ENCODE measurements at regions not wholly inside any gene's neighbourhood (a gene's known extent, or its start where the extent isn't known, plus 50 kb on each side); places are given as distances from the start of the nearest gene placed in this dataset.
"Not testable (repeated sequence)": the region's sequence is repeated elsewhere in the genome, so short reads cannot be mapped to it uniquely, and the experiment has no call there.

DNA sequence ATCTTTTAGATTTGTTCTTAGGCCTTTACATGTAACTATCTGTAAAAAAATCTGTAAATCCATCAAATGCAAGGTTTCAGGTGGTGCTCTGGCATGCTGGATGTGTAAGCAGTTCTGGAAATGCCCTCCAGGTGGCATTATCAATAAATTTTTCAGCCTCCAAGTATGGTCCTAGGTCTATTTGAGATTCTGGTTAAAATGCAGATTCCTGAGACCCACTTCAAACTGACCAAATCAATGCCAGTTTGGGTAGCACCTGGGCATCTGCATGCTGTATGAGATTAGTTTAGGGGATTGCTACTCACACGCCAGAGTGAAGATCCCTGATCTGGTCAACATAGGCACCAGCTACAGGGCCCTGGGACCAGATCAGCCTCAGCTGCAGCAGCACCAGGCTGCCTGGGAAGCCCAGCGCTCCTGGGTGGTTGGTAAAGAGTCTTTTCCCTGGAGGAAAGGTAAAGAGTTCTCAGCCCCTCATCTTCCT, 507.3 kb upstream of the CITED2 start:
- no peak overlapping the region for H3K27ac ChIP-seq (ENCODE audit: low read depth, low read length)

GRCh38 chr6:139881236-139881635, 506.8 kb upstream of the CITED2 start:
- no peaks in the 10 kb centered on the region for H3K9me3 ChIP-seq (ENCODE audit: control insufficient read depth, insufficient read depth, low read depth, low read length)
- H3K9ac ChIP-seq (ENCODE audit: low read length) = no peak overlapping the region
- H3K4me3 ChIP-seq (ENCODE audit: low read depth, low read length) = no peak overlapping the region
- no peaks in the 10 kb centered on the region for H3K27me3 ChIP-seq (ENCODE audit: control insufficient read depth, insufficient read depth, low read length)
- no peak overlapping the region for H3K27ac ChIP-seq (ENCODE audit: low read depth, low read length)
- no peaks in the 10 kb centered on the region for H3K36me3 ChIP-seq (ENCODE audit: control insufficient read depth, insufficient read depth, low read length)
- H3K4me1 ChIP-seq (ENCODE audit: control insufficient read depth, insufficient read depth, low read length) = peaks cover 46% of the 10 kb centered on the region

More for the DNA sequence above, 507.3 kb upstream of the CITED2 start:
- no peaks in the 10 kb centered on the region for H3K27me3 ChIP-seq (ENCODE audit: control insufficient read depth, insufficient read depth, low read length)
- peaks cover 51% of the 10 kb centered on the region for H3K4me1 ChIP-seq (ENCODE audit: control insufficient read depth, insufficient read depth, low read length)
- no peak overlapping the region for H3K4me3 ChIP-seq (ENCODE audit: low read depth, low read length)
- no peaks in the 10 kb centered on the region for H3K9me3 ChIP-seq (ENCODE audit: control insufficient read depth, insufficient read depth, low read depth, low read length)
- H3K36me3 ChIP-seq (ENCODE audit: control insufficient read depth, insufficient read depth, low read length) = no peaks in the 10 kb centered on the region
- no peak overlapping the region for H3K9ac ChIP-seq (ENCODE audit: low read length)

- Histone ChIP-seq H3K9me3 (ENCODE audit: control insufficient read depth, insufficient read depth, low read depth, low read length) (no peaks in the 10 kb centered on the region), H3K27me3 (ENCODE audit: control insufficient read depth, insufficient read depth, low read length) (no peaks in the 10 kb centered on the region), H3K27ac (ENCODE audit: low read depth, low read length) (no peak overlapping the region), H3K9ac (ENCODE audit: low read length) (no peak overlapping the region), H3K4me3 (ENCODE audit: low read depth, low read length) (no peak overlapping the region), H3K36me3 (ENCODE audit: control insufficient read depth, insufficient read depth, low read length) (no peaks in the 10 kb centered on the region), H3K4me1 (ENCODE audit: control insufficient read depth, insufficient read depth, low read length) (peaks cover 39% of the 10 kb centered on the region)
Measured at GRCh38 chr6:139879823-139880356, 505.4 kb upstream of the CITED2 start.

DNA sequence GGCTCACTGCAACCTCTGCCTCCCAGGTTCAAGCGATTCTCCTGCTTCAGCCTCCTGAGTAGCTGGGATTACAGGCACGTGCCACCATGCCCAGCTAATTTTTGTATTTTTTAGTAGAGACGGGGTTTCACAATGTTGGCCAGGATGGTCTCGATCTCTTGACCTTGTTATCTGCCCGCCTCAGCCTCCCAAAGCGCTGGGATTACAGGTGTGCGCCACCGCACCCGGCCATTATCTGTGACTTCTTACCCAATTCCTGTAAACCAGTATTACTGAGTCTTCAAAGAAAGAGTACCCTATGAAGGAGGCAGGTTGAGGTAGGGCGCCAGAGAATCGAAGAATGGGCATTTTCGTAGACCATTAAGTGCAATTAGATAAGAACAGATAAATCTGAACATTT, 504.8 kb upstream of the CITED2 start:
- peaks cover 33% of the 10 kb centered on the region for H3K4me1 ChIP-seq (ENCODE audit: control insufficient read depth, insufficient read depth, low read length)
- not testable (repeated sequence) for H3K4me3 ChIP-seq (ENCODE audit: low read depth, low read length); H3K27ac ChIP-seq (ENCODE audit: low read depth, low read length); H3K9me3 ChIP-seq (ENCODE audit: control insufficient read depth, insufficient read depth, low read depth, low read length); H3K9ac ChIP-seq (ENCODE audit: low read length); H3K27me3 ChIP-seq (ENCODE audit: control insufficient read depth, insufficient read depth, low read length); H3K36me3 ChIP-seq (ENCODE audit: control insufficient read depth, insufficient read depth, low read length)

- no peaks in the 10 kb centered on the region for H3K36me3 ChIP-seq (ENCODE audit: control insufficient read depth, insufficient read depth, low read length)
- no peak overlapping the region for H3K9ac ChIP-seq (ENCODE audit: low read length)
- no peaks in the 10 kb centered on the region for H3K27me3 ChIP-seq (ENCODE audit: control insufficient read depth, insufficient read depth, low read length)
- H3K9me3 ChIP-seq (ENCODE audit: control insufficient read depth, insufficient read depth, low read depth, low read length) = no peaks in the 10 kb centered on the region
- no peak overlapping the region for H3K4me3 ChIP-seq (ENCODE audit: low read depth, low read length)
- no peak overlapping the region for H3K27ac ChIP-seq (ENCODE audit: low read depth, low read length)
- peaks cover 20% of the 10 kb centered on the region for H3K4me1 ChIP-seq (ENCODE audit: control insufficient read depth, insufficient read depth, low read length)
Measured at GRCh38 chr6:139877828-139878405, 503.5 kb upstream of the CITED2 start.

GRCh38 chr6:139872665-139873064, 498.2 kb upstream of the CITED2 start:
- H3K36me3 ChIP-seq (ENCODE audit: control insufficient read depth, insufficient read depth, low read length) = no peaks in the 10 kb centered on the region
- H3K9me3 ChIP-seq (ENCODE audit: control insufficient read depth, insufficient read depth, low read depth, low read length) = no peaks in the 10 kb centered on the region
- H3K4me3 ChIP-seq (ENCODE audit: low read depth, low read length) = no peak overlapping the region
- H3K4me1 ChIP-seq (ENCODE audit: control insufficient read depth, insufficient read depth, low read length) = peaks cover 3% of the 10 kb centered on the region; the same call in 1 of the 2 replicates
- no peak overlapping the region for H3K27ac ChIP-seq (ENCODE audit: low read depth, low read length)
- no peak overlapping the region for H3K9ac ChIP-seq (ENCODE audit: low read length)
- H3K27me3 ChIP-seq (ENCODE audit: control insufficient read depth, insufficient read depth, low read length) = no peaks in the 10 kb centered on the region

- Histone ChIP-seq H3K9ac (ENCODE audit: low read length) (no peak overlapping the region), H3K4me3 (ENCODE audit: low read depth, low read length) (no peak overlapping the region), H3K36me3 (ENCODE audit: control insufficient read depth, insufficient read depth, low read length) (no peaks in the 10 kb centered on the region), H3K4me1 (ENCODE audit: control insufficient read depth, insufficient read depth, low read length) (peaks cover 3% of the 10 kb centered on the region; the same call in 1 of the 2 replicates), H3K27me3 (ENCODE audit: control insufficient read depth, insufficient read depth, low read length) (no peaks in the 10 kb centered on the region), H3K9me3 (ENCODE audit: control insufficient read depth, insufficient read depth, low read depth, low read length) (no peaks in the 10 kb centered on the region), H3K27ac (ENCODE audit: low read depth, low read length) (no peak overlapping the region)
Measured at GRCh38 chr6:139871803-139872510, 497.5 kb upstream of the CITED2 start.

DNA sequence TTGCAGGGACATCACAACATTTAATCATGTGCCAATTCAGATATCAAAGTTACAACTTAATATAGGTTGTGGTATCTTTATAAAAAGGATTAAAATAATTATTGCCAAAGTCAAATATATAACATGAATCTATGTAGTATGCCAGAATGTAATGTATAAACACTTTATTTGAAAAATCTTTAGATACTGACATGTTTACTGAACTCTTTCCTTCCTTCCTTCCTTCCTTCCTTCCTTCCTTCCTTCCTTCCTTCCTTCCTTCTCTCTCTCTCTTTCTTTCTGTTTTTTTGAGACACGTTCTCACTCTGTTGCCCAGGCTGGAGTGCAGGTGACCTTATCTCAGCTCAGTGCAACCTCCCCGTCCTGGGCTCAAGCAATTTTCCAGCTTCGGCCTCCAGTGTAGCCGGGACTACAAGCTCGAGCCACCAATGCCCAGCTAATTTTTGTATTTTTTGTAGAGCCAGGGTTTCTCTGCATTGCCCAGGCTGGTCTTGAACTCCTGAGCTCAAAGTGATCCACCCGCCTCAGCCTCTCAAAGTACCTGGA, 496.8 kb upstream of the CITED2 start:
- Histone ChIP-seq H3K27me3 (ENCODE audit: control insufficient read depth, insufficient read depth, low read length) (no peaks in the 10 kb centered on the region), H3K9me3 (ENCODE audit: control insufficient read depth, insufficient read depth, low read depth, low read length) (no peaks in the 10 kb centered on the region), H3K9ac (ENCODE audit: low read length) (no peak overlapping the region), H3K36me3 (ENCODE audit: control insufficient read depth, insufficient read depth, low read length) (no peaks in the 10 kb centered on the region), H3K4me3 (ENCODE audit: low read depth, low read length) (no peak overlapping the region), H3K27ac (ENCODE audit: low read depth, low read length) (no peak overlapping the region), H3K4me1 (ENCODE audit: control insufficient read depth, insufficient read depth, low read length) (peaks cover 3% of the 10 kb centered on the region; the same call in 1 of the 2 replicates)

GRCh38 chr6:139868576-139868975, 494.1 kb upstream of the CITED2 start:
- H3K9ac ChIP-seq (ENCODE audit: low read length) = no peak overlapping the region

DNA sequence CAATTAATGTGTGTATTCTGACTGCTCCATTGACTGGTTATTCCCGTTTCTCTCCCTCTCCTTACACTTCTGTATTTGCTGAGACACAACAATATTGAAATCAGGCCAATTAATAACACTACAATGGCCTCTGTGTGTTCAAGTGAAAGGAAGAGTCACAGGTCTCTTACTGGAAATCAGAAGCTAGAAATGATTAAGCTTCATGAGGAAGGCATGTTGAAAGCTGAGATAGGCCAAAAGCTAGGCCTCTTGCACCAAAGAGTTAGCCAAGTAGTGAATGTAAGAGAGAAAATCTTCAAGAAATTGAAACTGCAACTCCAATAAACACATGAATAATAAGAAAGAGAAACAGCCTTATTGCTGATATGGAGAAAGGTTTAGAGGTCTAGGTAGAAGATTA, 489.5 kb upstream of the CITED2 start:
- H3K27ac ChIP-seq (ENCODE audit: low read depth, low read length) = no peak overlapping the region

More at GRCh38 chr6:139868576-139868975, 494.1 kb upstream of the CITED2 start:
- H3K27me3 ChIP-seq (ENCODE audit: control insufficient read depth, insufficient read depth, low read length) = no peaks in the 10 kb centered on the region
- H3K27ac ChIP-seq (ENCODE audit: low read depth, low read length) = no peak overlapping the region
- no peaks in the 10 kb centered on the region for H3K36me3 ChIP-seq (ENCODE audit: control insufficient read depth, insufficient read depth, low read length)
- H3K9me3 ChIP-seq (ENCODE audit: control insufficient read depth, insufficient read depth, low read depth, low read length) = no peaks in the 10 kb centered on the region
- no peak overlapping the region for H3K4me3 ChIP-seq (ENCODE audit: low read depth, low read length)
- peaks cover 3% of the 10 kb centered on the region; the same call in 1 of the 2 replicates for H3K4me1 ChIP-seq (ENCODE audit: control insufficient read depth, insufficient read depth, low read length)

GRCh38 chr6:139863346-139863745, 488.9 kb upstream of the CITED2 start:
- no peak overlapping the region for H3K27ac ChIP-seq (ENCODE audit: low read depth, low read length)
- H3K4me3 ChIP-seq (ENCODE audit: low read depth, low read length) = no peak overlapping the region
- H3K4me1 ChIP-seq (ENCODE audit: control insufficient read depth, insufficient read depth, low read length) = no peaks in the 10 kb centered on the region
- no peaks in the 10 kb centered on the region for H3K36me3 ChIP-seq (ENCODE audit: control insufficient read depth, insufficient read depth, low read length)
- H3K9me3 ChIP-seq (ENCODE audit: control insufficient read depth, insufficient read depth, low read depth, low read length) = no peaks in the 10 kb centered on the region
- no peak overlapping the region for H3K9ac ChIP-seq (ENCODE audit: low read length)
- no peaks in the 10 kb centered on the region for H3K27me3 ChIP-seq (ENCODE audit: control insufficient read depth, insufficient read depth, low read length)

More for the DNA sequence above, 489.5 kb upstream of the CITED2 start:
- Histone ChIP-seq H3K9me3 (ENCODE audit: control insufficient read depth, insufficient read depth, low read depth, low read length) (no peaks in the 10 kb centered on the region), H3K4me3 (ENCODE audit: low read depth, low read length) (no peak overlapping the region), H3K27me3 (ENCODE audit: control insufficient read depth, insufficient read depth, low read length) (no peaks in the 10 kb centered on the region), H3K36me3 (ENCODE audit: control insufficient read depth, insufficient read depth, low read length) (no peaks in the 10 kb centered on the region), H3K4me1 (ENCODE audit: control insufficient read depth, insufficient read depth, low read length) (no peaks in the 10 kb centered on the region), H3K9ac (ENCODE audit: low read length) (no peak overlapping the region)
